ENCODE measurements at regions not wholly inside any gene's neighbourhood (a gene's known extent, or its start where the extent isn't known, plus 50 kb on each side); places are given as distances from the start of the nearest gene placed in this dataset.

DNA sequence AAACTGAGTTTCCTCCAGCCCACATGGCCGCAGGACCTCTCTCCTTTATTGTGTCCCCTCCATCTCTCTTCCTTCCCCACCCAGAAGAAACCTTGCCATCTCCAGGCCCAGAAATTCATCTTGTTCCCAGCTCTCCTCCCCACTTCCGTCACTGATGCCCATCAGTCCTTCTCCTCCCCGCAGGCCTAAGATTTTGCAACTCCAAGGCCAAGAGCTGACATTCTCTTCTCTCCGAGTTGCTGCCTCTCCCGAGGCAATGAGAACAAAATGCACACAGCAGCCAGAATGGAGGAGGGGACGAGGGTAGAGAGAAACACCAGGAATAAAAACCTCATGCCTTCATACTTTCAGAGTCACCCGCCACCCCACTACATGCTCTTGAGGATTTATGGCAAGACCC lies 526.5 kb upstream of the PROK2 start:
- no peak overlapping the region for H3K4me3 ChIP-seq (ENCODE audit: low read depth, low read length)
- H3K27me3 ChIP-seq (ENCODE audit: control insufficient read depth, insufficient read depth, low read length), result no peaks in the 10 kb centered on the region
- no peaks in the 10 kb centered on the region for H3K36me3 ChIP-seq (ENCODE audit: control insufficient read depth, insufficient read depth, low read length)
- H3K27ac ChIP-seq (ENCODE audit: low read depth, low read length), result no peak overlapping the region
- no peaks in the 10 kb centered on the region for H3K9me3 ChIP-seq (ENCODE audit: control insufficient read depth, insufficient read depth, low read length)
- peaks cover 2% of the 10 kb centered on the region; the same call in 1 of the 2 replicates for H3K4me1 ChIP-seq (ENCODE audit: control insufficient read depth, insufficient read depth, low read length)
- H3K9ac ChIP-seq (ENCODE audit: low read depth, low read length), result no peak overlapping the region

DNA sequence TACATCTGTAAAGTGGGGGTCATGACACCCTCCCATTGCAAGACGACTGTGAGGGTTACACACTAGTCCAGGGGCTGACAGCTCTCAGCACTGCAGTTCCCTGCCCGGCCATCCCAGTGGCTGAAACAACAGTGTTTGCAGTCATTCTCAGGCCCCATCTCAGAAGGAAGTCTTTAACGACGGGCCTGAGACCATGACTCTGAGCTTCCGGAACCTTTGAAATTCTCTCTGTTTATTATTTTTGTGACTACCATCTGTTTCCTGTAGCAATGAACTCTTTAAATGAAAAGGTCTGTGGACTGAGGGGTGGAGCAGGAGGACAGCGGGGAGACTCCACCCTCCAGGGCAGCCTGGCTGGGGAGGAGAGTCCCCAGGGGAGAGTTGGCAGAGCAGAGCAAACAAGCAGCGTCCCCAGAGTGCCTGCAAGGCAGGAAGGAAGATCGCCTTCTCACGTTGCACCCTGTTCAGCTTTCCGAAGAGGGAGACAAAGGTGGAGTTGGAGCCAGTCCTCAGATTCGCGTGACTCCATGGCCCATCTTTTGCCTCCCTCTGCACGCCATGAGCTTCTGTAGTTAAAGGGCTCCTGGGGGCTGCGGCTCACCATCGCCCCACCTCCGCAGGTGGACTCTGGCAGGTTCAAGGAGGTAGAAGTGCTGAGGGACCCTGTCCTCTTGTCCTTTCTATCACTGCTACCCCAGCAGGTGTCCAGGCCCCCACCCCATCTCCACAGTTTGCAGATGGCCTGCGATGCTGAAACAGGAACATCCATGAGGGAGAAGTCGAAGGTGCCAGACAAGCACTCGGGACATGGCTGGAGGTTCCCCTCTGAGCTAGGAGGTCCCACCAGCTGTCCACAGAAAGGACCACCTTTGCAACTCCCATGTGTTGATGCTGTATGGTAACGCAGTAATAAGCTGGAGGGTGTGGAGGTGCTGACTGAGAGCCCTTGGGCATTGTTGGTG lies 525.8 kb upstream of the PROK2 start:
- Histone ChIP-seq H3K27me3 (ENCODE audit: control insufficient read depth, insufficient read depth, low read length) (no peaks in the 10 kb centered on the region), H3K4me3 (ENCODE audit: low read depth, low read length) (no peak overlapping the region), H3K36me3 (ENCODE audit: control insufficient read depth, insufficient read depth, low read length) (no peaks in the 10 kb centered on the region), H3K9me3 (ENCODE audit: control insufficient read depth, insufficient read depth, low read length) (no peaks in the 10 kb centered on the region), H3K4me1 (ENCODE audit: control insufficient read depth, insufficient read depth, low read length) (peaks cover 2% of the 10 kb centered on the region; the same call in 1 of the 2 replicates), H3K9ac (ENCODE audit: low read depth, low read length) (no peak overlapping the region), H3K27ac (ENCODE audit: low read depth, low read length) (no peak overlapping the region)

DNA sequence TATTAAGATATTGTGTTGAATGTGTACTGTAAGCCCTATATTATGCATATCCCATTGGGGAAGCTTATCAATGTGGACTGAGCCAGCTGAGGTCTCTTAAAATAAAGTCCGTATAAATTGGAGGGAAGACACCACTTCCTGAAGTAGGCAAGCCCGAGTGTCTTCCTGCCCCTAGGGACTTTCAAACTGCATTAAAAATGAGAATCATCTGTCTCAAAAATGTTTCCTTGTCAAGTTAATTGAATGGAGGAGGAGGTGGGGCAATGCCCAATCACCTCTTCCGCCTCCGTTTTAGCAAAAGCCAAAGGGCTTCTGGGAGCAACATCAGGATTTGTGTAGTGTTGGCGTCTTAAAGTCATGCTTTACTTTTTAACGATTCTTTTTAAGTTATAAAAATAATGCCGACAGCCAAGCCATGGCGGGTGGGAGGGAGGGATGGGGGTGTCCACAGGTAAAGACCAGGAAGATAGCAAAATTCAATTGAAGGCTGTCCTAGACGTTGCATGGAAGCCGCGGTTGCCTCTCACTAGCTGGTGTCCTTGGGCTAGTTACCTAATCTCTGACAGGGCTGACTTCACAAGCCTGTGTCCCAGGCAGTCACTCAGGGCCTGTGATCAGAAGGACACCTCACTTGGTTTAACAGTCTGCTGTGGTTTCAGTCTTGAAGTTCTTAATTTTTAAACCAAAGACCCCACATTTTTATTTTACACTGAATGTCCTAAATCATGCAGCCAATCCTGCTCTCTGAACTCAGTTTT lies 524.9 kb upstream of the PROK2 start:
- peaks cover 2% of the 10 kb centered on the region; the same call in 1 of the 2 replicates for H3K4me1 ChIP-seq (ENCODE audit: control insufficient read depth, insufficient read depth, low read length)
- H3K9me3 ChIP-seq (ENCODE audit: control insufficient read depth, insufficient read depth, low read length), result no peaks in the 10 kb centered on the region
- H3K4me3 ChIP-seq (ENCODE audit: low read depth, low read length), result no peak overlapping the region
- H3K27me3 ChIP-seq (ENCODE audit: control insufficient read depth, insufficient read depth, low read length), result no peaks in the 10 kb centered on the region
- no peaks in the 10 kb centered on the region for H3K36me3 ChIP-seq (ENCODE audit: control insufficient read depth, insufficient read depth, low read length)
- no peak overlapping the region for H3K9ac ChIP-seq (ENCODE audit: low read depth, low read length)
- H3K27ac ChIP-seq (ENCODE audit: low read depth, low read length), result no peak overlapping the region

DNA sequence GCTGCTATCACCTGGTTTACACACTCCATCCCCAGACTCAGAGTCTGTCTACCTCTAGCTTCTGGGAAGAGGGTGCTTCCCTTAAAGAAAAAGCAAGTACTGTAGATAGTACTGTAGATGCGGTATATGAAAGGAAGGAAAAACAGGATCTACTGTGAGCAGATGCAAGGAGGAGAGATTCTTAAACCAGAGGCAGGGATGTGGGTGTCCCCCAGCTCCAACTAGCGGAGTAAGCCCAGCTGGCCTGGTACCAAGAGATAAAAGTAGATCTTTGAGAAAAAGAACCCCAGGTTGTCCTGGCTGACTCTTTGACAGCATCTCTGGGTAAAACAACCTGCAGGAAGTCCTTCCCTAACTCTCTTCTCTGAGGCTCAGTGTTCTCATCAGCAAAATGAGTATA lies 523.7 kb upstream of the PROK2 start:
- Histone ChIP-seq H3K27ac (ENCODE audit: low read depth, low read length) (no peak overlapping the region), H3K9ac (ENCODE audit: low read depth, low read length) (no peak overlapping the region), H3K27me3 (ENCODE audit: control insufficient read depth, insufficient read depth, low read length) (no peaks in the 10 kb centered on the region), H3K4me3 (ENCODE audit: low read depth, low read length) (no peak overlapping the region), H3K36me3 (ENCODE audit: control insufficient read depth, insufficient read depth, low read length) (no peaks in the 10 kb centered on the region), H3K9me3 (ENCODE audit: control insufficient read depth, insufficient read depth, low read length) (no peaks in the 10 kb centered on the region), H3K4me1 (ENCODE audit: control insufficient read depth, insufficient read depth, low read length) (peaks cover 6% of the 10 kb centered on the region; the same call in 1 of the 2 replicates)

DNA sequence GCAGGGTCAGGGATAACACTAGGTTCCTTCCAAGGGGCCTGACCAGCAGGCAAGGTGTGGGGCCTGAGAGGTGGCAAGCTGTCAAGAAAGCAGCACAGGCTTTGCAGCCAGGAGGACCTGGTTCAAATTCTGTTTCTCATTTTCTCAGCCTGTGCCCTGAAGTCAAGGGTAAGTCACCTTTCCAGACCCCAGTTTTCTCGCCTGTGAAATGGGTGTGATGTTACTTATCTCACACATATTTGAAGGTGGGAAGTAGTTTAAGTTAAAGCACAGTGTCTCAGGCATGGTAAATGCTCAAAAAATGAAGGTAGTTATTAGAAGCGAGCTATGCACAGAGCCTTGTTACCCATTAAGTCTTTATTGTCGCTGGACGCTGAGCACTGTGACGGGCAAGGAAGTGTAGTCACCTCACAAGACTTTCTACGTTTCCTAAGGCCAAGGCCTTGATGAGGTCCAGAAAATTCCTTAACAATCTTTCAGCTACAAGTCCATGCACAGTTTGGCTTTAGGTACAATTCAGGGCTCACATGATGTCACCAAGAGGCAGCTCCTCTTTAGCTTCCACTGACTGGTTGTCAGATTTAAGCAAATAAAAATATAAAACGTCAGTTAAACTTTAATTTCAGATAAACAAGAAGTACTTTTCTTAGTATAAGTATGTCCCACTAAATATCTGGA lies 522.6 kb upstream of the PROK2 start:
- H3K27me3 ChIP-seq (ENCODE audit: control insufficient read depth, insufficient read depth, low read length), result no peaks in the 10 kb centered on the region

GRCh38 chr3:72306800-72307341 lies 521.9 kb upstream of the PROK2 start:
- Histone ChIP-seq H3K9ac (ENCODE audit: low read depth, low read length) (no peak overlapping the region), H3K27me3 (ENCODE audit: control insufficient read depth, insufficient read depth, low read length) (no peaks in the 10 kb centered on the region), H3K9me3 (ENCODE audit: control insufficient read depth, insufficient read depth, low read length) (no peaks in the 10 kb centered on the region), H3K4me3 (ENCODE audit: low read depth, low read length) (no peak overlapping the region), H3K4me1 (ENCODE audit: control insufficient read depth, insufficient read depth, low read length) (peaks cover 6% of the 10 kb centered on the region; the same call in 1 of the 2 replicates), H3K36me3 (ENCODE audit: control insufficient read depth, insufficient read depth, low read length) (no peaks in the 10 kb centered on the region), H3K27ac (ENCODE audit: low read depth, low read length) (no peak overlapping the region)

More for the DNA sequence above, 522.6 kb upstream of the PROK2 start:
- Histone ChIP-seq H3K4me3 (ENCODE audit: low read depth, low read length) (no peak overlapping the region), H3K9ac (ENCODE audit: low read depth, low read length) (no peak overlapping the region), H3K4me1 (ENCODE audit: control insufficient read depth, insufficient read depth, low read length) (peaks cover 6% of the 10 kb centered on the region; the same call in 1 of the 2 replicates), H3K36me3 (ENCODE audit: control insufficient read depth, insufficient read depth, low read length) (no peaks in the 10 kb centered on the region), H3K27ac (ENCODE audit: low read depth, low read length) (no peak overlapping the region), H3K9me3 (ENCODE audit: control insufficient read depth, insufficient read depth, low read length) (no peaks in the 10 kb centered on the region)

GRCh38 chr3:72303926-72304325 lies 519.0 kb upstream of the PROK2 start:
- Histone ChIP-seq H3K27ac (ENCODE audit: low read depth, low read length) (no peak overlapping the region), H3K4me3 (ENCODE audit: low read depth, low read length) (no peak overlapping the region)

GRCh38 chr3:72301779-72302178 lies 516.8 kb upstream of the PROK2 start:
- no peaks in the 10 kb centered on the region for H3K9me3 ChIP-seq (ENCODE audit: control insufficient read depth, insufficient read depth, low read length)
- no peaks in the 10 kb centered on the region for H3K36me3 ChIP-seq (ENCODE audit: control insufficient read depth, insufficient read depth, low read length)
- H3K27me3 ChIP-seq (ENCODE audit: control insufficient read depth, insufficient read depth, low read length), result no peaks in the 10 kb centered on the region
- no peak overlapping the region for H3K9ac ChIP-seq (ENCODE audit: low read depth, low read length)
- H3K27ac ChIP-seq (ENCODE audit: low read depth, low read length), result no peak overlapping the region
- H3K4me3 ChIP-seq (ENCODE audit: low read depth, low read length), result no peak overlapping the region
- peaks cover 17% of the 10 kb centered on the region for H3K4me1 ChIP-seq (ENCODE audit: control insufficient read depth, insufficient read depth, low read length)

More at GRCh38 chr3:72303926-72304325, 519.0 kb upstream of the PROK2 start:
- peaks cover 13% of the 10 kb centered on the region for H3K4me1 ChIP-seq (ENCODE audit: control insufficient read depth, insufficient read depth, low read length)
- H3K9ac ChIP-seq (ENCODE audit: low read depth, low read length), result no peak overlapping the region
- H3K36me3 ChIP-seq (ENCODE audit: control insufficient read depth, insufficient read depth, low read length), result no peaks in the 10 kb centered on the region
- no peaks in the 10 kb centered on the region for H3K9me3 ChIP-seq (ENCODE audit: control insufficient read depth, insufficient read depth, low read length)
- H3K27me3 ChIP-seq (ENCODE audit: control insufficient read depth, insufficient read depth, low read length), result no peaks in the 10 kb centered on the region

- Histone ChIP-seq H3K9ac (ENCODE audit: low read depth, low read length) (no peak overlapping the region), H3K4me1 (ENCODE audit: control insufficient read depth, insufficient read depth, low read length) (peaks cover 17% of the 10 kb centered on the region), H3K27me3 (ENCODE audit: control insufficient read depth, insufficient read depth, low read length) (no peaks in the 10 kb centered on the region), H3K4me3 (ENCODE audit: low read depth, low read length) (no peak overlapping the region), H3K27ac (ENCODE audit: low read depth, low read length) (no peak overlapping the region), H3K9me3 (ENCODE audit: control insufficient read depth, insufficient read depth, low read length) (no peaks in the 10 kb centered on the region), H3K36me3 (ENCODE audit: control insufficient read depth, insufficient read depth, low read length) (no peaks in the 10 kb centered on the region)
These were observed 515.7 kb upstream of the PROK2 start for GRCh38 chr3:72300621-72301020.

- no peak overlapping the region for H3K4me3 ChIP-seq (ENCODE audit: low read depth, low read length)
- no peak overlapping the region for H3K27ac ChIP-seq (ENCODE audit: low read depth, low read length)
- no peaks in the 10 kb centered on the region for H3K36me3 ChIP-seq (ENCODE audit: control insufficient read depth, insufficient read depth, low read length)
- H3K9me3 ChIP-seq (ENCODE audit: control insufficient read depth, insufficient read depth, low read length), result no peaks in the 10 kb centered on the region
- peaks cover 17% of the 10 kb centered on the region for H3K4me1 ChIP-seq (ENCODE audit: control insufficient read depth, insufficient read depth, low read length)
- no peaks in the 10 kb centered on the region for H3K27me3 ChIP-seq (ENCODE audit: control insufficient read depth, insufficient read depth, low read length)
- no peak overlapping the region for H3K9ac ChIP-seq (ENCODE audit: low read depth, low read length)
These were observed 514.9 kb upstream of the PROK2 start for GRCh38 chr3:72299823-72300222.

Measured in HUES48 (cell line).